ENCODE measurements at regions not wholly inside any gene's neighbourhood (a gene's known extent, or its start where the extent isn't known, plus 50 kb on each side); places are given as distances from the start of the nearest gene placed in this dataset.

DNA sequence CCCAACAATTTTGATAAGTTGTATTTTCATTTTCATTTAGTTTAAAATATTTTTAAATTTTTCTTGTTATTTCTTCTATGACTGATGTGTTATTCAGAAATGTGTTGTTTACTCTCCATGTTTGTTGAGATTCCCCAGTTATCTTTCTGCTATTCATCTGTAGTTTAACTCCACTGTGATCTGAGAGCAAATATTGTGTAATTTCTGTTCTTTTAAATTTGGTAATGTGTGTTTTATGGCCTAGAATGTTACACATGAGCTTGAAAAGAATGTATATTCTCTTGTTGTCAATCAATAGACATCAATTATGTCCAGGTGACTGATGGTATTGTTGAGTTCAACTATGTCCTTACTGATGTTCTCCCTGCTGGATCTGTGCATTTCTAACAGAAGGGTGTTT, 188.2 kb downstream of the CYP26B1 start:
- TF ChIP-seq, protein P1, sequence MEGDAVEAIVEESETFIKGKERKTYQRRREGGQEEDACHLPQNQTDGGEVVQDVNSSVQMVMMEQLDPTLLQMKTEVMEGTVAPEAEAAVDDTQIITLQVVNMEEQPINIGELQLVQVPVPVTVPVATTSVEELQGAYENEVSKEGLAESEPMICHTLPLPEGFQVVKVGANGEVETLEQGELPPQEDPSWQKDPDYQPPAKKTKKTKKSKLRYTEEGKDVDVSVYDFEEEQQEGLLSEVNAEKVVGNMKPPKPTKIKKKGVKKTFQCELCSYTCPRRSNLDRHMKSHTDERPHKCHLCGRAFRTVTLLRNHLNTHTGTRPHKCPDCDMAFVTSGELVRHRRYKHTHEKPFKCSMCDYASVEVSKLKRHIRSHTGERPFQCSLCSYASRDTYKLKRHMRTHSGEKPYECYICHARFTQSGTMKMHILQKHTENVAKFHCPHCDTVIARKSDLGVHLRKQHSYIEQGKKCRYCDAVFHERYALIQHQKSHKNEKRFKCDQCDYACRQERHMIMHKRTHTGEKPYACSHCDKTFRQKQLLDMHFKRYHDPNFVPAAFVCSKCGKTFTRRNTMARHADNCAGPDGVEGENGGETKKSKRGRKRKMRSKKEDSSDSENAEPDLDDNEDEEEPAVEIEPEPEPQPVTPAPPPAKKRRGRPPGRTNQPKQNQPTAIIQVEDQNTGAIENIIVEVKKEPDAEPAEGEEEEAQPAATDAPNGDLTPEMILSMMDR (IDR thresholded peaks at IDR 0.05): no peak

DNA sequence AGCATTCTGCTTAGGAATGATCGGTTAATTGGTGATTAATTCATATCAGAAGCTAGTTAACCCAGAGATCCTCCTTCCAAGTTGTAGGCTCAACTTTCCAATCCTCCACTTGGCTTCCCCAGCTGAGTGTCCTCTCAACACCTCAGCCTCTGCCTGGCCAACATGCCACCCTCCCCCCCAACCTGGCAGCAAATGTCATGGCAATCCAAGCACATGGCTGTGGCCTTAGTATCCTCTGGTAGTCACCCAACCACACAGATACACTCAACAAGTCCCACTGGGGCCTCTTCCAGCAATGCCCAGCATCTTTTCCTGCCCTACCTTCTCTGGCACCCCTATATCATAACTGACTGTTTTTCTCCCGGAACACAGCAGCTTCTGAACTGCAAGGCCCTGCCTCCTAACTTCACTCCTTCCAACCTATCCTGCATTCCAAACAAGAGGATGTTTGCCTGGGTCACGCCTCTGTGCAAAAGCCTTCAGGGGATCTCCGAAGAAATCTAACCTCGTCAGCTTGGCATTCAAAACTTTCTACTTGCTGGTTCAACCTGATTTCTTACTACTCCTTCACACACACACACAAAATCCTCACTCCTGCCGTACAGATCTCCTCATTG, 195.0 kb downstream of the CYP26B1 start:
- TF ChIP-seq, protein P1 (IDR thresholded peaks at IDR 0.05): no peak

DNA sequence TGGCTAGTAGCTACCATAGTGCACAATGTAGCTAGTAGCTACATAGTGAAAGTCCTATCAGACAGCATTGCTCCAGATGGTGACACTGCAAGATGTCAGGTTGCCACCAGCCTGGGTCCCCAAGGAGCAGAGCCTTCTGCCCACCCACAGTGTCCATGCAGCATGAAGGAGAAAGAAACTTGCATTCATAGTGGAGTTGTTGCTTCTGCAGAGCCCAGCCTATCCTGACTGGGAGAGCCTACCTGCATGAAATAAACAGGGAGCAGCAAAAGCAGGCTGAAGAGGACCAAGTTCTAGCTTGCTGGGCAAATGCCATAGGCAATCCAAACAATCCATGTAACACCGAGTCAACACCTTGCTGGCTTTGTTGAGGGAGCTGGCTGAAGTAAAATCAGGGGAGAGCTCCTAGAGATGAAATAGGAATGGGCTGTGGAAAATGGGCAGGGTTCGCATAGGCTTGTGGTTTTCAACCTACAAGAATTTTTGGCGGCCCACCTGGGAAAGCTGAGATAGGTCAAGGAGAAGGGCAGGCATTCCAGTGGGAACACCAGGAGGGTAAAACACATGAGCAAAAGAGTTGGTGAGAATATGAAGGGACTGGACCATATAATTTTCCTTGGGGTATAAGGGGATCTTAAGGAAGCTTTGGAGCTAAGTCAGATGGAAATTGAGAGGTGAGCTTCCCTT, 195.8 kb downstream of the CYP26B1 start:
- TF ChIP-seq, protein P1 (IDR thresholded peaks at IDR 0.05): no peak

DNA sequence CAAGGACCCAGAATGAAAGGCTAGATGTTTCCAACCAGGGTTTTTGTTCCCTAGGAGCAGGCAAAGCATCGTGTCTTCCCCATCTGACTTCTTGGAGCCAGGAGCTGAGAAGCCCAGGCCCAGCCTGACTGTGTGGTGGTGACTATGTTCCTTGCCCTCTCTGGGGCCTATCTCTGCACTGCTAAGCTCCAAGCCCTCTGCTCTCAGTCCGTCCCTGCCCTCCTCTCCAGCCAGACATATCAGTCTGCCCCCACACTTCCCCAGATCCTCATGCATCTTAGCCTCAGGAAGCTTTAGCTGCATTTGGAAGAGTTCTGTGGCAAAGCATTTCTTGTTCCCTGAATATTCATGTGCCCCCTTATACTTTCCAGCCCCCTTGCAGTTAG, 196.6 kb downstream of the CYP26B1 start:
- TF ChIP-seq, protein P1 (IDR thresholded peaks at IDR 0.05): no peak

DNA sequence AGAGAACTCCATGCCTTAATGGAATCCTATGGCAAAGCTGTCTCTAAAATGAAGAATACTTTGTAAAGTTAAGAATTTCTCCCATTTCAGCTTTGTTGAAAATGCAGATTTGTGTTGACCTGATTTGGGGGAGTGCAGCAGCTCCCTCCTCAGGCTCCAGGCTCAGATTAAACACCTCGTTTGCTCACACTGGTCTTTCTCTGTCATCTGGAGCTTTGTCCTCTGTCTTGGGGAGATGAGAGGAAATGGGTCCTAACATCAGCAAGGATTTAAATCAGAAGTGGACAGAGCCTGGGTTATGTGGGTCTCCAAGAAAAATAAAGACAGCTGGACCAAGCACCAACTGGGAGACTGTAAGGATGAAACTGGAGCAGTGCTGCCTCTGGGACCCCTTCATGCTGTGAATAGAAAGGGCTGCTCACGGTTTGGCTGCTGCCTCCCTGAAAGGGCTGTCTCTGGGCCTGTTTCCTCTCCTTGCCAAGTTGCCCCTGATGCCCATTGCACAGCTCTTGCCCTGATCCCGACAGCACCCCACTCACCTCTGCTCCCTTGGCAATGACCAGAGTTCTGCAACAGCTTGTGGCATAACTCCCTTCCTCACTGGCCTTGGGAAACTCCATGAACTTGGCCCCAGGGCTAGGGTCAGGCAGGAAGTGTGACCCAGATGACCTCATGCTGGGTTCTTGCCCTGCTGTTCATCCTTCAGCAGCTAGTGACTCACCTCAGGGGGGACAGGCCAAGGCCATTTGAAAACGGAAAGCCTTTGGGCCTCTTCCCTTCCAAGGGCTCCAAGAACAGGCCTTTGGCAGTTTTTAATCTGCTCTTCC, 197.2 kb downstream of the CYP26B1 start:
- TF ChIP-seq, protein P1 (IDR thresholded peaks at IDR 0.05): no peak

DNA sequence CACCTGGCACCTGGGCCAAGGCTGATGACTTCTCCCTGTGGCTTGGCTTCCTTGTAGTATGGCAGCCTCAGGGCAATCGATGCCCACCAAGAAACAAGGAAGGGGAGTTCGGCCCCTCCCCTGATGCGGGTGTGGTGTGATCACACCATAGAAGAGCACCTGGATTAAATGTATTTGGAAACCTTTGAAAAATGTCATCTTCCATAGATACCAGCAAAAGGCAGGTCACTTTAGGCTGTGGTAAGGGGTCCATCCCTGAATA, 198.2 kb downstream of the CYP26B1 start:
- TF ChIP-seq, protein P1 (IDR thresholded peaks at IDR 0.05): no peak

DNA sequence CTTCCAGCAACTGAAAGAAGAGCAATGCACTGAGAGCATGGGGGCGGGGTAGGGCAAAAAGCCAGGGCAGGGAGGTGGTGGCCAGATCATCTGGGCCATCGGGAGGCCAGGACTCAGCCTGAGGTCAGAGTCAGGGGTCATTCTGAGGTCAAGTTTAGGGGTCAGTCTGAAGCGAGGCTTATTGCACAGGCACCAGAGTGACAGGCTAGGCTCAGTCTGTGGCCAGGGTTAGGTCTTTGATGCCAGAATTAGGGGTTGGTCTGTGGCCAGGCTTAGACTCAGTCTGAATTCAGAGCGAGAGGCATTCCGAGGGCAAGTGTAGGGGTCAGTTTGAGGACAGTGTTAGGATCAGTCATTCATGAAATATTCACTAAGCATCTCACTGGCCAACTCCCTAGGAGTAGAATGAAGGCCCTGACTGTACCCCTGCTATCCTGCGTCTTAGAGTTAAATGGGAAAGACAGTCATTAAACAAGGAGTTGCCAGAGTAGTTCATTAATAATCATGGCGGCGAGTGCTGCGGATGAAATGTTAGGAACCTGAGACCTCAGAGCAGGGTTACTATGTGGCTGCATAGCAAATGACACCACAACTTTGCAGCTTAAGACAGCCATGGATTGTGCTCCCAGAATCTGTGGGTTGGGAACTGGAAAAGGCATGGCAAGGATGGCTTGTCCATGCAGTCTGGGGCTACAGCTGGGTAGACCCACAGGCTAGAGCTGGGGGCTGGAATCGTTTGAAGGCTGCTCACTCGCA, 198.7 kb downstream of the CYP26B1 start:
- TF ChIP-seq, protein P1 (IDR thresholded peaks at IDR 0.05): no peak
